OCI-LY3 (cell line): ENCODE measurements at regions not wholly inside any gene's neighbourhood (a gene's known extent, or its start where the extent isn't known, plus 50 kb on each side); places are given as distances from the start of the nearest gene placed in this dataset.

Source experiments
- H2AFZ ChIP-seq: fragments of 200-600, 300-600 bp; shearing (Covaris generic); 2 replicates; pipeline ENCODE4 v1.6.0; 2014; ENCODE audit warnings: antibody characterized with exemption, low read depth, low read length
- H3K27ac ChIP-seq: fragments of 200-600, 300-600 bp; sonication (generic); 2 replicates; pipeline ENCODE4 v1.5.1; 2014; ENCODE audit warnings: mild to moderate bottlenecking, low read length, moderate library complexity, mixed read lengths
- H3K27me3 ChIP-seq: fragments of 200-600, 300-600 bp; sonication (generic); 2 replicates; pipeline ENCODE4 v1.6.1; 2014; ENCODE audit warnings: low read depth, low read length, mixed read lengths
- H3K36me3 ChIP-seq: fragments of 200-600, 300-600 bp; sonication (generic); replicated peaks from 2 replicates; pipeline ENCODE3; 2014; ENCODE audit warnings: low read depth, low read length, mixed read lengths
- H3K4me1 ChIP-seq: fragments of 300-600, 200-600 bp; sonication (generic); 2 replicates; pipeline ENCODE4 v1.6.1; 2014; ENCODE audit warnings: low read length, mixed read lengths
- H3K4me2 ChIP-seq: fragments of 200-600, 300-600 bp; sonication (generic); 2 replicates; pipeline ENCODE4 v1.6.1; 2014; ENCODE audit warnings: low read length, mixed read lengths
- H3K4me3 ChIP-seq: fragments of 300-600, 200-600 bp; sonication (generic); 2 replicates; pipeline ENCODE4 v1.5.1; 2014; ENCODE audit warnings: antibody characterized with exemption, mild to moderate bottlenecking, low read length, moderate library complexity
- H3K79me2 ChIP-seq: fragments of 300-600, 200-600 bp; shearing (Covaris generic); 2 replicates; pipeline ENCODE4 v1.6.1; 2014; ENCODE audit warnings: mild to moderate bottlenecking, low read length, mixed read lengths
- H3K9ac ChIP-seq: fragments of 300-600, 200-600 bp; shearing (Covaris generic); 2 replicates; pipeline ENCODE4 v1.6.0; 2014; ENCODE audit warnings: mild to moderate bottlenecking, low read length, moderate library complexity
- H3K9me3 ChIP-seq: fragments of 200-600, 300-600 bp; shearing (Covaris generic); 2 replicates; pipeline ENCODE4 v1.6.1; 2014; ENCODE audit warnings: low read length, mixed read lengths; ENCODE audit not compliant: insufficient read depth
- H4K20me1 ChIP-seq: fragments of 200-600, 300-600 bp; sonication (generic); 2 replicates; pipeline ENCODE4 v1.6.1; 2016; ENCODE audit warnings: low read length, mixed read lengths; ENCODE audit not compliant: insufficient read depth
- CTCF ChIP-seq: fragments of 200-600, 300-600 bp; sonication (generic); IDR thresholded peaks from 2 replicates; pipeline ENCODE4 v1.5.1; 2014; ENCODE audit warnings: antibody characterized with exemption, low read length, low read depth
- EZH2phosphoT487 ChIP-seq: fragments of 200-600 bp; shearing (Covaris generic); IDR thresholded peaks from 2 replicates; pipeline ENCODE4 v1.6.1; 2018; ENCODE audit warnings: antibody characterized with exemption, mixed run types, low read depth

- no peaks in the 10 kb centered on the region for H3K4me1 ChIP-seq
- 0 out of 2 replicates have a peak, but pooled peaks cover 2% of the 10 kb centered on the region for H3K27me3 ChIP-seq
- H3K36me3 ChIP-seq: no peaks in the 10 kb centered on the region
- H3K9me3 ChIP-seq: no peaks in the 10 kb centered on the region
- no peak overlapping the region for H3K4me3 ChIP-seq
- H3K4me2 ChIP-seq: no peak overlapping the region
- no peak overlapping the region for H3K27ac ChIP-seq
- H3K9ac ChIP-seq: no peak overlapping the region
- TF ChIP-seq CTCF: no peak
- TF ChIP-seq EZH2phosphoT487: no peak
- H3K79me2 ChIP-seq: no peaks in the 10 kb centered on the region
- H2AFZ ChIP-seq: no peak overlapping the region
- no peaks in the 10 kb centered on the region for H4K20me1 ChIP-seq
Measured at GRCh38 chr7:93016681-93017381, 100.9 kb downstream of the SAMD9 start.

- no peak overlapping the region for H3K27ac ChIP-seq
Measured at GRCh38 chr7:93015779-93016481, 101.8 kb downstream of the SAMD9 start.

DNA sequence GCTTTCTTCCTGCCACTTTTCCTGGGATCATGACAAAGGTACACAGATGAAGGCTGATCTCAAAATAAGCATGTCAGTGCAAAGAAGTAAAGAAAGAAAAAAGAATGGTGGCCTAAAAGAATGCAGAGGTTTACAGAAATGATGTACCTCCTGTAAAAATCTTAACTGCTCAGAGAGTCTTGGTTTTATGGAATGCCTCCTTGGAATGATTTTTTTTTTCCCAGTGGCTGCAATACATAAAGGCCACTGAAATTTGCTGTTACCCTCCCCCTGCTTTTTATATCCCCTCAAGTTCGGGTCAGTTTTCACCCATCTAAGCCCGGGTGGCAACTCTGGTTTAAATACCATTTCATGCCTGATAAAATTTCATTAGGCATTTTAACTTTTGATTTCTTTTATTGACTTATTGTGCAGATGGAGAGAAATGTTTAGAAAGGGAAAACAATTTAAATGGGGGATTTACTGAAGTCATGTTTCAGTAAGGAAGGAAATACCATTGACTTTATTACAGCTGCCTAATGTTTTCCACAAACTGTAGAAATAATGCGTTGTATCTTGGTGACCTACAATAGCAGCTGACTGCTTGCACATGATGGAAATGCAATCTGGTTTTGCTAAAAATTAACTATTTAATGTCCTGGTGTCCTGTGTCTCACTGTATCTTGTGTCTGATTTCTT, 102.5 kb downstream of the SAMD9 start:
- Histone ChIP-seq H3K4me3 (no peak overlapping the region), H3K9me3 (no peaks in the 10 kb centered on the region), H3K79me2 (no peaks in the 10 kb centered on the region), H2AFZ (no peak overlapping the region), H4K20me1 (no peaks in the 10 kb centered on the region), H3K27me3 (peaks cover 8% of the 10 kb centered on the region; the same call in 1 of the 2 replicates), H3K36me3 (no peaks in the 10 kb centered on the region), H3K9ac (no peak overlapping the region), H3K27ac (no peak overlapping the region), H3K4me1 (no peaks in the 10 kb centered on the region), H3K4me2 (no peak overlapping the region)
- TF ChIP-seq CTCF: no peak

More at GRCh38 chr7:93015779-93016481, 101.8 kb downstream of the SAMD9 start:
- no peaks in the 10 kb centered on the region for H3K36me3 ChIP-seq
- H3K27me3 ChIP-seq: peaks cover 2% of the 10 kb centered on the region; the same call in 1 of the 2 replicates
- H3K9me3 ChIP-seq: no peaks in the 10 kb centered on the region
- 0 out of 2 replicates have a peak overlapping the region, but pooled peaks have one; percentile 37 for H2AFZ ChIP-seq
- H3K4me1 ChIP-seq: no peaks in the 10 kb centered on the region
- TF ChIP-seq CTCF: no peak
- no peak for TF ChIP-seq EZH2phosphoT487
- H3K9ac ChIP-seq: no peak overlapping the region
- no peak overlapping the region for H3K4me2 ChIP-seq
- H3K79me2 ChIP-seq: no peaks in the 10 kb centered on the region
- H3K4me3 ChIP-seq: no peak overlapping the region
- H4K20me1 ChIP-seq: no peaks in the 10 kb centered on the region

DNA sequence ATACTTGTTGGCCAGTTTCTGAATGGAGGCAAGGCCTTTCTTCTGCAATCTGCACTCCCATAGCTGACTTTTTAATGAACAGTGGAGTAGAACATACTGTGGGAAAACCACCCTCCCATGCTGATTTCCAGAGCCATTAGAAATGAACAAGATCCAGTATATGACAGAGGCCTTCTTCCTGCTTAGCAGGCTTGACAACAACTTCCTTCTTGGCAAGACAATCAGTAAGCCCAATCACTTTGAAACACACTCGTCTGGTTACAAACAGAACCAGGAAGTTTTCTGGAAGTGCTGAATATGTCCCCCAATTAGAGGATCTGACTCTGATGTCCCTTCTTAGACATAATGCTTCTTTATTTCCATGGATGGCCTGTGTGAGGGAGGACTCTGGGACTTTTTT, 103.4 kb downstream of the SAMD9 start:
- Histone ChIP-seq H4K20me1 (no peaks in the 10 kb centered on the region), H3K4me1 (no peaks in the 10 kb centered on the region), H3K9me3 (no peaks in the 10 kb centered on the region), H3K79me2 (no peaks in the 10 kb centered on the region), H3K9ac (no peak overlapping the region), H3K27me3 (peaks cover 12% of the 10 kb centered on the region; the same call in 1 of the 2 replicates), H3K4me2 (no peak overlapping the region), H2AFZ (peak overlapping the region; percentile 57; the same call in 1 of the 2 replicates), H3K27ac (no peak overlapping the region), H3K4me3 (no peak overlapping the region), H3K36me3 (no peaks in the 10 kb centered on the region)
- TF ChIP-seq CTCF: no peak
